ENCODE measurements at regions not wholly inside any gene's neighbourhood (a gene's known extent, or its start where the extent isn't known, plus 50 kb on each side); places are given as distances from the start of the nearest gene placed in this dataset.

DNA sequence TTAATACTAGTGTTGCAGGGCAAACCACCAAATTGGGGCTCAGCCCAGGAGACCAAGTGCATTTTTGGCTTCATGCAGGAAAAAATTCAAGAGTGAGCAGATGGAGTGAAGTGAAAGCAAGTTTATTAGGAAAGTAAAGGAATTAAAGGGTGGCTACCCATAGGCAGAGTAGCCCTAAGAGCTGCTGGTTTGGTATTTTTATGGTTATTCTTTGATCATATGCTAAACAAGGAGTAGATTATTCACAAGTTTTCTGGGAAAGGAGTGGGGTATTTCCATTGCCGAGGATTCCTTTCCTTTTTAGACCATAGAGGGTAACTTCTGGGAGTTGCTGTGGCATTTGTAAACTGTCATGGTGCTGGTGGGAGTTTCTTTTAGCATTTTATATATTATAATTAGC is 459.0 kb downstream of the KLF5 start:
- TF ChIP-seq, protein P1, sequence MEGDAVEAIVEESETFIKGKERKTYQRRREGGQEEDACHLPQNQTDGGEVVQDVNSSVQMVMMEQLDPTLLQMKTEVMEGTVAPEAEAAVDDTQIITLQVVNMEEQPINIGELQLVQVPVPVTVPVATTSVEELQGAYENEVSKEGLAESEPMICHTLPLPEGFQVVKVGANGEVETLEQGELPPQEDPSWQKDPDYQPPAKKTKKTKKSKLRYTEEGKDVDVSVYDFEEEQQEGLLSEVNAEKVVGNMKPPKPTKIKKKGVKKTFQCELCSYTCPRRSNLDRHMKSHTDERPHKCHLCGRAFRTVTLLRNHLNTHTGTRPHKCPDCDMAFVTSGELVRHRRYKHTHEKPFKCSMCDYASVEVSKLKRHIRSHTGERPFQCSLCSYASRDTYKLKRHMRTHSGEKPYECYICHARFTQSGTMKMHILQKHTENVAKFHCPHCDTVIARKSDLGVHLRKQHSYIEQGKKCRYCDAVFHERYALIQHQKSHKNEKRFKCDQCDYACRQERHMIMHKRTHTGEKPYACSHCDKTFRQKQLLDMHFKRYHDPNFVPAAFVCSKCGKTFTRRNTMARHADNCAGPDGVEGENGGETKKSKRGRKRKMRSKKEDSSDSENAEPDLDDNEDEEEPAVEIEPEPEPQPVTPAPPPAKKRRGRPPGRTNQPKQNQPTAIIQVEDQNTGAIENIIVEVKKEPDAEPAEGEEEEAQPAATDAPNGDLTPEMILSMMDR (IDR thresholded peaks at IDR 0.05), result no peak
- Mint-ChIP-seq H3K27me3 (no peaks in the 10 kb centered on the region), H3K36me3 (ENCODE audit: low read depth) (no peaks in the 10 kb centered on the region), H3K27ac (no peak overlapping the region), H3K4me3 (no peak overlapping the region), H3K4me1 (ENCODE audit: low read depth) (peaks cover 23% of the 10 kb centered on the region), H3K9me3 (no peaks in the 10 kb centered on the region)
- POLR2A ChIA-PET, result no interaction called here
- CTCF ChIA-PET, result no interaction called here
- DNase-seq, result no peak
- Histone ChIP-seq H3K36me3 (ENCODE audit: insufficient read depth, low read length) (no peaks in the 10 kb centered on the region), H3K9me3 (ENCODE audit: control insufficient read depth in 1 of 2, insufficient read depth in 1 of 2, low read length in 2 of 2) (no peaks in the 10 kb centered on the region), H3K4me3 (ENCODE audit: low read length) (no peak overlapping the region), H3K4me1 (ENCODE audit: insufficient read depth, low read length) (peaks cover 9% of the 10 kb centered on the region), H3K27me3 (ENCODE audit: control insufficient read depth in 1 of 2, insufficient read depth in 2 of 2, low read length in 2 of 2) (no peaks in the 10 kb centered on the region), H3K27ac (ENCODE audit: low read depth in 1 of 2, low read length in 2 of 2) (no peak overlapping the region)
- intact Hi-C loops (cut with DNase I, micrococcal nuclease), result loop anchor here in 1 of 2 experiments (10.0 kb wide), 1 partner anchor 463 kb away; the partner anchor contains the start of gene KLF5
- no peak for ATAC-seq (ENCODE audit: poor library complexity)

DNA sequence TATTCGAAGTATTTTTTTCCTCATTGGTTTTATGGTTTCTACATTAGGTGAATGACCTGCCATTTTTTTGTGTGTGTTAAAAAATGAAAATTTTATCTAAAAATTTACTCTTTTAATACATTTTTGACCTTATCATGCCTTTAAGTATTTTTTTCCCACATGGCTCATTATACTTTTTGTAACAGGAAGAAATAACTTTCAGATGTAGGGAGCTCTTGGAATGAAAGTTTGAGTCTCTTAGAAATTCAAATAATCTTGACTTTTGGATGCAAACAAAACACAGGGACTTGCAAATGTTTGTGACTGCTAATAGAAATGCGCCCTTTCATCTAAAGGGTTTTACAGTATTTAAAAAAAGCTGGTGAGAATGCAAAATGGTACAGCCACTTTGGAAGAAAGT is 457.9 kb downstream of the KLF5 start:
- DNase-seq, result no peak
- Mint-ChIP-seq H3K9me3 (no peaks in the 10 kb centered on the region), H3K4me1 (ENCODE audit: low read depth) (peaks cover 22% of the 10 kb centered on the region), H3K4me3 (no peak overlapping the region), H3K27ac (no peak overlapping the region), H3K36me3 (ENCODE audit: low read depth) (no peaks in the 10 kb centered on the region), H3K27me3 (no peaks in the 10 kb centered on the region)
- H3K9me3 ChIP-seq (ENCODE audit: control insufficient read depth in 1 of 2, insufficient read depth in 1 of 2, low read length in 2 of 2), result no peaks in the 10 kb centered on the region
- ATAC-seq (ENCODE audit: poor library complexity), result no peak
- H3K4me1 ChIP-seq (ENCODE audit: insufficient read depth, low read length), result peaks cover 9% of the 10 kb centered on the region
- CTCF ChIA-PET, result no interaction called here
- H3K4me3 ChIP-seq (ENCODE audit: low read length), result no peak overlapping the region
- H3K27ac ChIP-seq (ENCODE audit: low read depth in 1 of 2, low read length in 2 of 2), result no peak overlapping the region
- POLR2A ChIA-PET, result interaction anchor here (0.7 kb wide), 1 partner anchor 458 kb away, joined by 3 read pairs; no protein-coding TSS in a partner anchor
- H3K27me3 ChIP-seq (ENCODE audit: control insufficient read depth in 1 of 2, insufficient read depth in 2 of 2, low read length in 2 of 2), result no peaks in the 10 kb centered on the region
- H3K36me3 ChIP-seq (ENCODE audit: insufficient read depth, low read length), result no peaks in the 10 kb centered on the region
- intact Hi-C loops (cut with DNase I, micrococcal nuclease), result loop anchor here in 1 of 2 experiments (10.0 kb wide), 1 partner anchor 462 kb away; the partner anchor contains the start of gene KLF5
- TF ChIP-seq, protein P1 (IDR thresholded peaks at IDR 0.05), result no peak

DNA sequence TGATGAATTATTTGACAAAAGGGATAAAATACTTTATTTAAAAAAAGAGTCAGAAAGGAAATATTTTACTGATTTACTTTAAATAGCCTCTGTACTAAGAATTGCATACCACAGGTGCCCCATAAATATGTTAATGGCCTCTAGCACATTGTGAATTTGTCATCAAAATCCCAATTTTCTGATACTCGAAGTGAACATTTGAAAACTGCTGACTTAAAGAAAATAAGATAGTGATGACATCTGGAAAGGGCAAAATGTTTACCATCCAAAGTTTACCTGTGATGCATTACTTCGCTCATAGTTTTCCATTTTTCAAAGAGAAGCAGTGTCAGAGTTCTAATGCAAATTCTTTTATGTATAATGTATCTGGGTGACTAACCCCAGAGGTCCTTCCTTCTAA is 455.4 kb downstream of the KLF5 start:
- CTCF ChIA-PET, result no interaction called here
- intact Hi-C loops (cut with DNase I, micrococcal nuclease), result loop anchor here in 1 of 2 experiments (10.0 kb wide), 1 partner anchor 459 kb away; the partner anchor contains the start of gene KLF5
- Histone ChIP-seq H3K27me3 (ENCODE audit: control insufficient read depth in 1 of 2, insufficient read depth in 2 of 2, low read length in 2 of 2) (no peaks in the 10 kb centered on the region), H3K36me3 (ENCODE audit: insufficient read depth, low read length) (no peaks in the 10 kb centered on the region), H3K4me3 (ENCODE audit: low read length) (no peak overlapping the region), H3K4me1 (ENCODE audit: insufficient read depth, low read length) (no peaks in the 10 kb centered on the region), H3K9me3 (ENCODE audit: control insufficient read depth in 1 of 2, insufficient read depth in 1 of 2, low read length in 2 of 2) (no peaks in the 10 kb centered on the region), H3K27ac (ENCODE audit: low read depth in 1 of 2, low read length in 2 of 2) (no peak overlapping the region)
- no peak for DNase-seq
- TF ChIP-seq, protein P1 (IDR thresholded peaks at IDR 0.05), result no peak
- Mint-ChIP-seq H3K9me3 (peaks cover 5% of the 10 kb centered on the region), H3K4me3 (no peak overlapping the region), H3K4me1 (ENCODE audit: low read depth) (no peaks in the 10 kb centered on the region), H3K36me3 (ENCODE audit: low read depth) (no peaks in the 10 kb centered on the region), H3K27ac (no peak overlapping the region), H3K27me3 (peaks cover 5% of the 10 kb centered on the region)
- POLR2A ChIA-PET, result no interaction called here
- no peak for ATAC-seq (ENCODE audit: poor library complexity)
